Astrocyte (in vitro differentiated cells and primary cell): ENCODE measurements at regions not wholly inside any gene's neighbourhood (a gene's known extent, or its start where the extent isn't known, plus 50 kb on each side); places are given as distances from the start of the nearest gene placed in this dataset.

Experiments
- DNase-seq: peaks from one replicate; pipeline ENCODE4 v3.0.0-alpha.2; 2010; ENCODE audit warnings: low read depth
- FAIRE-seq: peaks from 2 replicates; lab custom pipeline; 2011; peaks lifted over from hg19 to GRCh38; lab: Jason Lieb, UNC
- H2AFZ ChIP-seq: 2 replicates; pipeline ENCODE4 v1.6.0; 2012; ENCODE audit warnings: low read depth, low read length, inconsistent platforms
- H3K27ac ChIP-seq: 2 replicates; pipeline ENCODE4 v1.5.1; 2011; ENCODE audit warnings: low read depth, low read length, inconsistent platforms
- H3K27me3 ChIP-seq: 2 replicates; pipeline ENCODE4 v1.6.0; 2011; ENCODE audit warnings: low read length, inconsistent platforms; ENCODE audit not compliant: insufficient read depth
- H3K36me3 ChIP-seq: 2 replicates; pipeline ENCODE4 v1.5.1; 2011; ENCODE audit warnings: low read length, inconsistent platforms; ENCODE audit not compliant: insufficient read depth
- H3K4me1 ChIP-seq: 2 replicates; pipeline ENCODE4 v1.5.1; 2011; ENCODE audit warnings: low read length, inconsistent platforms; ENCODE audit not compliant: insufficient read depth
- H3K4me2 ChIP-seq: 2 replicates; pipeline ENCODE4 v1.6.0; 2012; ENCODE audit warnings: low read length, inconsistent platforms
- H3K4me3 ChIP-seq: 2 replicates; pipeline ENCODE4 v1.5.1; 2011; ENCODE audit warnings: low read depth, mild to moderate bottlenecking, low read length, inconsistent platforms; ENCODE audit not compliant: insufficient read depth
- H3K79me2 ChIP-seq: 2 replicates; pipeline ENCODE4 v1.6.0; 2012; ENCODE audit warnings: mild to moderate bottlenecking, low read length, inconsistent platforms; ENCODE audit not compliant: insufficient read depth
- H3K9ac ChIP-seq: 2 replicates; pipeline ENCODE4 v1.6.0; 2012; ENCODE audit warnings: mild to moderate bottlenecking, low read length, inconsistent platforms
- H3K9me3 ChIP-seq: 2 replicates; pipeline ENCODE4 v1.5.1; 2012; ENCODE audit warnings: low read depth, mild to moderate bottlenecking, low read length, inconsistent platforms; ENCODE audit not compliant: insufficient read depth
- H4K20me1 ChIP-seq: 2 replicates; pipeline ENCODE4 v1.6.0; 2012; ENCODE audit warnings: low read length, inconsistent platforms; ENCODE audit not compliant: insufficient read depth
- H3K27ac Mint-ChIP-seq: one replicate; pipeline ENCODE4 v1.8.0; 2021; ENCODE audit warnings: mild to moderate bottlenecking, mixed read lengths; ENCODE audit not compliant: unreplicated experiment
- H3K27me3 Mint-ChIP-seq: one replicate; pipeline ENCODE4 v1.8.0; 2021; ENCODE audit warnings: low read depth, mixed read lengths; ENCODE audit not compliant: unreplicated experiment
- H3K36me3 Mint-ChIP-seq: one replicate; pipeline ENCODE4 v1.8.0; 2021; ENCODE audit warnings: low read depth, mixed read lengths; ENCODE audit not compliant: unreplicated experiment
- H3K4me1 Mint-ChIP-seq: one replicate; pipeline ENCODE4 v1.8.0; 2021; ENCODE audit warnings: low read depth, mixed read lengths; ENCODE audit not compliant: unreplicated experiment
- H3K4me3 Mint-ChIP-seq: one replicate; pipeline ENCODE4 v1.8.0; 2021; ENCODE audit warnings: mild to moderate bottlenecking, moderate library complexity, mixed read lengths; ENCODE audit not compliant: unreplicated experiment
- H3K9me3 Mint-ChIP-seq: one replicate; pipeline ENCODE4 v1.8.0; 2021; ENCODE audit warnings: mild to moderate bottlenecking, mixed read lengths; ENCODE audit not compliant: unreplicated experiment
- CTCF ChIP-seq: IDR thresholded peaks from 2 replicates; pipeline ENCODE4 v1.5.1; 2011; ENCODE audit warnings: low read depth, mild to moderate bottlenecking, inconsistent platforms, low read length, moderate library complexity; ENCODE audit not compliant: insufficient read depth
- EZH2 ChIP-seq: IDR thresholded peaks from 2 replicates; pipeline ENCODE4 v1.6.1; 2012; ENCODE audit warnings: mild to moderate bottlenecking, low read length, inconsistent platforms; ENCODE audit not compliant: insufficient read depth

DNA sequence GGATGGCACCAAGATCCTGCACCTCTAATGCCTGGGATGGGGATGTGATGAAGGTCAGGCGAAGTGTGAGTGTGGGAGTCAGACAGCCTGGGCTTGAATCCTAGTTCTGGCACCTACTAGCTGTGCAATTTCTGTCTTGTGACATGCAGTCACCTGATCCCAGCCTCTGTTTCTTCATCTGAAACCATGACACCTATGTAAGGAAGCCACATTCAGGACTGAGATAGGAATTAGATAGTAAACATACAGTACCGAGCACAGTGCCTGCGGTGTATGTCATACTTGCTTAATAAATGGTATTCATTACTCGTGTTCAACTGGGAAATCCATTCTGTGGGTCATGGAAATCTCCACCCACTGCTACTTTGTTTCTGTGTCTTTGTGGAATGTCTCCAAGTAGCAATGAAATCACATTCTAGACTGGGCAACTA lies 140.6 kb upstream of the STC2 start:
- peak; percentile 30 for DNase-seq
- H3K4me1 Mint-ChIP-seq: peaks cover 20% of the 10 kb centered on the region
- H3K27ac ChIP-seq: no peak overlapping the region
- H3K27me3 Mint-ChIP-seq: no peaks in the 10 kb centered on the region
- peaks cover 6% of the 10 kb centered on the region for H3K9me3 ChIP-seq
- TF ChIP-seq EZH2 (no peak), CTCF (no peak)
- H3K36me3 Mint-ChIP-seq: no peaks in the 10 kb centered on the region
- H3K36me3 ChIP-seq: no peaks in the 10 kb centered on the region
- no peaks in the 10 kb centered on the region for H4K20me1 ChIP-seq
- H3K4me3 Mint-ChIP-seq: no peak overlapping the region
- H2AFZ ChIP-seq: no peak overlapping the region
- H3K9ac ChIP-seq: no peak overlapping the region
- no peak overlapping the region for H3K4me3 ChIP-seq
- peaks cover 21% of the 10 kb centered on the region for H3K4me1 ChIP-seq
- no peak overlapping the region for H3K27ac Mint-ChIP-seq
- H3K79me2 ChIP-seq: no peaks in the 10 kb centered on the region
- H3K4me2 ChIP-seq: no peak overlapping the region
- no peak for FAIRE-seq
- no peaks in the 10 kb centered on the region for H3K27me3 ChIP-seq
- H3K9me3 Mint-ChIP-seq: no peaks in the 10 kb centered on the region

DNA sequence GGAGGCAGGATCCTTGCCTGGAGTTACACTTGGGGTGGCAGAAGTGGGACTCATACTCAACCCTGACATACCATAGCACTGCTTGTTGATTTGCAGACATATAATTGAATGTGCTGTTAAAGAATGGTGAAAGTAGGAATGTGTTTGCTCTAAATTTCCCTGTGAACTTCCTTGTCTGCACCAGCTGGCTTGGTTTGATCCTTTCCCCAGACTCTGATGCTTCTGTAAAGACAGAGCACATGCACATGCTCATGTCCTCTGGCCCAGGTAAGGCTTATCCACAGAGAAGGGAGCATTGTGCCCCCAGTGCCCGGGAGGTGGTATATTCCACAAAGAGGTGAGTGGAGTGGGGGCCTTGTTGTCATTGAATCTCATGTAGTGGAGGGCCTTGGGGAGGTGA lies 138.0 kb upstream of the STC2 start:
- Histone ChIP-seq H3K36me3 (no peaks in the 10 kb centered on the region), H3K27ac (no peak overlapping the region), H3K9ac (no peak overlapping the region), H3K9me3 (peaks cover 6% of the 10 kb centered on the region), H2AFZ (no peak overlapping the region), H3K4me2 (no peak overlapping the region), H3K4me3 (no peak overlapping the region), H3K79me2 (no peaks in the 10 kb centered on the region), H4K20me1 (no peaks in the 10 kb centered on the region), H3K4me1 (no peaks in the 10 kb centered on the region), H3K27me3 (no peaks in the 10 kb centered on the region)
- TF ChIP-seq CTCF: no peak
- no peak for TF ChIP-seq EZH2
- no peaks in the 10 kb centered on the region for H3K9me3 Mint-ChIP-seq
- no peak overlapping the region for H3K27ac Mint-ChIP-seq
- H3K27me3 Mint-ChIP-seq: no peaks in the 10 kb centered on the region
- H3K4me3 Mint-ChIP-seq: no peak overlapping the region
- no peak for FAIRE-seq
- no peak for DNase-seq
- H3K4me1 Mint-ChIP-seq: no peaks in the 10 kb centered on the region
- H3K36me3 Mint-ChIP-seq: no peaks in the 10 kb centered on the region

- no peak for TF ChIP-seq CTCF
- TF ChIP-seq EZH2: no peak
- Histone ChIP-seq H2AFZ (no peak overlapping the region), H3K4me2 (no peak overlapping the region), H3K4me1 (no peaks in the 10 kb centered on the region), H3K36me3 (no peaks in the 10 kb centered on the region), H3K79me2 (no peaks in the 10 kb centered on the region), H3K4me3 (no peak overlapping the region), H3K27me3 (no peaks in the 10 kb centered on the region), H3K9me3 (peaks cover 6% of the 10 kb centered on the region), H3K9ac (no peak overlapping the region), H3K27ac (no peak overlapping the region), H4K20me1 (no peaks in the 10 kb centered on the region)
- no peak for DNase-seq
- Mint-ChIP-seq H3K36me3 (no peaks in the 10 kb centered on the region), H3K4me1 (no peaks in the 10 kb centered on the region), H3K27me3 (no peaks in the 10 kb centered on the region), H3K9me3 (peaks cover 2% of the 10 kb centered on the region), H3K27ac (no peak overlapping the region), H3K4me3 (no peak overlapping the region)
- no peak for FAIRE-seq
Observed at GRCh38 chr5:173464813-173465212, 136.6 kb upstream of the STC2 start.
